IMR-90 (cell line): ENCODE measurements at regions not wholly inside any gene's neighbourhood (a gene's known extent, or its start where the extent isn't known, plus 50 kb on each side); places are given as distances from the start of the nearest gene placed in this dataset.

Experiments
- ATAC-seq: fragments of 200-7000 bp; cut with Tn5 transposase; 2 replicates; pipeline ENCODE4 v1.9.1; 2020; ENCODE audit warnings: low read depth, mild to moderate bottlenecking, moderate library complexity
- BruUV-seq: library from RNA; stranded (reverse); fragments of 400-500 nt; replicated peaks from 2 replicates; lab custom pipeline; 2021; lab: Mats Ljungman, UMichigan
- CTCF ChIA-PET: fragments of 300-600 bp; formaldehyde crosslinking; extraction: SDS; loops from one replicate; lab custom pipeline; 2021; ENCODE audit warnings: antibody characterized with exemption; lab: Yijun Ruan, JAX
- POLR2A ChIA-PET: fragments of 300-600 bp; sonication (Branson Sonifier 250); formaldehyde crosslinking; loops from one replicate; lab custom pipeline; 2022; ENCODE audit warnings: antibody characterized with exemption; ENCODE audit not compliant: unreplicated experiment; lab: Charles Lee
- DNase-seq: peaks from one replicate; pipeline ENCODE4 v3.0.0; 2013
- H2AFZ ChIP-seq: replicated peaks from 2 replicates; pipeline ENCODE3; 2013; ENCODE audit warnings: low read length, mild to moderate bottlenecking; ENCODE audit not compliant: poor library complexity
- H2AK5ac ChIP-seq: 2 replicates; pipeline ENCODE4 v1.6.1; 2013; ENCODE audit warnings: low read depth, low read length, inconsistent platforms
- H2AK9ac ChIP-seq: replicated peaks from 2 replicates; pipeline ENCODE3; 2013; ENCODE audit warnings: mild to moderate bottlenecking, low read depth, low read length, moderate library complexity; ENCODE audit not compliant: poor library complexity
- H2BK120ac ChIP-seq: 2 replicates; pipeline ENCODE4 v1.6.1; 2013; ENCODE audit warnings: low read depth, low read length, inconsistent platforms
- H2BK15ac ChIP-seq: 3 replicates; pipeline ENCODE4 v1.6.1; 2013; ENCODE audit warnings: low read depth, low read length, inconsistent platforms
- H2BK20ac ChIP-seq: 2 replicates; pipeline ENCODE4 v1.6.1; 2013; ENCODE audit warnings: low read depth, mild to moderate bottlenecking, inconsistent platforms, low read length, moderate library complexity
- H2BK5ac ChIP-seq: 2 replicates; pipeline ENCODE4 v1.6.1; 2013; ENCODE audit warnings: mild to moderate bottlenecking, low read depth, low read length, inconsistent platforms; ENCODE audit not compliant: poor library complexity, severe bottlenecking
- H3K14ac ChIP-seq: replicated peaks from 2 replicates; pipeline ENCODE4 v1.6.1; 2013; ENCODE audit warnings: low read depth, low read length, inconsistent platforms
- H3K18ac ChIP-seq: 2 replicates; pipeline ENCODE4 v1.6.1; 2013; ENCODE audit warnings: low read depth, low read length, control low read depth
- H3K23ac ChIP-seq: 2 replicates; pipeline ENCODE4 v1.6.1; 2013; ENCODE audit warnings: low read depth, low read length, inconsistent platforms
- H3K27ac ChIP-seq: 2 replicates; pipeline ENCODE4 v1.5.1; 2013; ENCODE audit warnings: mild to moderate bottlenecking, control low read depth, low read length; ENCODE audit not compliant: insufficient read depth
- H3K27me3 ChIP-seq: 2 replicates; pipeline ENCODE4 v1.6.1; 2013; ENCODE audit warnings: low read length; ENCODE audit not compliant: control insufficient read depth, insufficient read depth
- H3K36me3 ChIP-seq: 2 replicates; pipeline ENCODE4 v1.6.1; 2013; ENCODE audit warnings: low read length, mixed read lengths; ENCODE audit not compliant: control insufficient read depth, insufficient read depth
- H3K4ac ChIP-seq: 2 replicates; pipeline ENCODE4 v1.6.1; 2013; ENCODE audit warnings: low read depth, low read length, inconsistent platforms
- H3K4me1 ChIP-seq: 2 replicates; pipeline ENCODE4 v1.6.1; 2013; ENCODE audit warnings: low read length, mixed read lengths; ENCODE audit not compliant: control insufficient read depth, insufficient read depth
- H3K4me2 ChIP-seq: 2 replicates; pipeline ENCODE4 v1.6.1; 2013; ENCODE audit warnings: low read depth, mild to moderate bottlenecking, control low read depth, low read length, moderate library complexity
- H3K4me3 ChIP-seq: 2 replicates; pipeline ENCODE4 v1.5.1; 2013; ENCODE audit warnings: low read depth, mild to moderate bottlenecking, control low read depth, low read length, moderate library complexity; ENCODE audit not compliant: insufficient read depth
- H3K56ac ChIP-seq: 2 replicates; pipeline ENCODE4 v1.6.1; 2013; ENCODE audit warnings: low read length, inconsistent platforms; ENCODE audit not compliant: insufficient read depth; ENCODE audit errors: extremely low read depth
- H3K79me1 ChIP-seq, 2 experiments: 2 replicates each; pipeline ENCODE4 v1.6.1; 2013; ENCODE audit warnings: low read length in 2 of 2, inconsistent platforms in 1 of 2, low read depth in 1 of 2
- H3K9ac ChIP-seq: 2 replicates; pipeline ENCODE4 v1.6.1; 2013; ENCODE audit warnings: low read depth, low read length, control low read depth
- H3K9me1 ChIP-seq: 2 replicates; pipeline ENCODE4 v1.6.1; 2013; ENCODE audit warnings: low read length, inconsistent platforms; ENCODE audit not compliant: insufficient read depth
- H3K9me3 ChIP-seq: 2 replicates; pipeline ENCODE4 v1.6.1; 2013; ENCODE audit warnings: low read length; ENCODE audit not compliant: control insufficient read depth, insufficient read depth
- H4K20me1 ChIP-seq: 2 replicates; pipeline ENCODE4 v1.6.1; 2013; ENCODE audit warnings: low read length, inconsistent platforms; ENCODE audit not compliant: insufficient read depth
- H4K5ac ChIP-seq: 2 replicates; pipeline ENCODE4 v1.6.1; 2013; ENCODE audit warnings: mild to moderate bottlenecking, low read depth, low read length, control low read depth
- H4K8ac ChIP-seq, 2 experiments: 2 replicates each; pipeline ENCODE4 v1.6.1; 2013; ENCODE audit warnings: low read depth in 2 of 2, low read length in 2 of 2, control low read depth in 1 of 2, inconsistent platforms in 1 of 2
- H4K91ac ChIP-seq: 2 replicates; pipeline ENCODE4 v1.6.1; 2013; ENCODE audit warnings: low read depth, low read length, inconsistent platforms; ENCODE audit not compliant: insufficient read depth
- BHLHE40 ChIP-seq: fragments of 150-350 bp; IDR thresholded peaks from 2 replicates; pipeline ENCODE4 v1.6.1; 2016; ENCODE audit warnings: mild to moderate bottlenecking, low read depth, low read length
- CEBPB ChIP-seq: IDR thresholded peaks from 2 replicates; pipeline ENCODE4 v1.6.1; 2012; ENCODE audit warnings: low read depth, low read length, improper control_type of control experiment
- CHD1 ChIP-seq: IDR thresholded peaks from 2 replicates; pipeline ENCODE4 v1.6.1; 2012; ENCODE audit warnings: low read depth, low read length, improper control_type of control experiment
- FOS ChIP-seq: fragments of 150-350 bp; IDR thresholded peaks from 2 replicates; pipeline ENCODE4 v1.6.1; 2016; ENCODE audit warnings: low read depth, low read length
- MAFK ChIP-seq: IDR thresholded peaks from 2 replicates; pipeline ENCODE4 v1.6.1; 2012; ENCODE audit warnings: low read depth, low read length, improper control_type of control experiment
- MAZ ChIP-seq: IDR thresholded peaks from 2 replicates; pipeline ENCODE4 v1.6.1; 2012; ENCODE audit warnings: low read depth, mild to moderate bottlenecking, low read length, improper control_type of control experiment, moderate library complexity, borderline replicate concordance
- MXI1 ChIP-seq: IDR thresholded peaks from 2 replicates; pipeline ENCODE4 v1.6.1; 2012; ENCODE audit warnings: low read depth, mild to moderate bottlenecking, low read length, moderate library complexity, borderline replicate concordance
- NFE2L2 ChIP-seq: fragments of 150-350 bp; IDR thresholded peaks from 2 replicates; pipeline ENCODE4 v1.6.1; 2016; ENCODE audit warnings: low read depth, mild to moderate bottlenecking, low read length
- POLR2A ChIP-seq: IDR thresholded peaks from 2 replicates; pipeline ENCODE4 v1.6.1; 2012; ENCODE audit warnings: mild to moderate bottlenecking, low read depth, low read length
- RAD21 ChIP-seq: IDR thresholded peaks from 2 replicates; pipeline ENCODE4 v1.6.1; 2012; ENCODE audit warnings: low read length, improper control_type of control experiment
- RCOR1 ChIP-seq: IDR thresholded peaks from 2 replicates; pipeline ENCODE4 v1.6.1; 2012; ENCODE audit warnings: mild to moderate bottlenecking, low read length, improper control_type of control experiment; ENCODE audit not compliant: insufficient replicate concordance
- SMC3 ChIP-seq: fragments of 150-350 bp; IDR thresholded peaks from 2 replicates; pipeline ENCODE4 v1.6.1; 2016; ENCODE audit warnings: low read depth, mild to moderate bottlenecking, antibody characterized with exemption, low read length, moderate library complexity
- WGBS, 2 experiments: methylation state at CpG; one replicate each; pipeline versions ENCODE4 v1.1.5 to v1.1.7; 2013; ENCODE audit warnings: missing lambda C conversion rate in 2 of 2; ENCODE audit not compliant: insufficient read length in 1 of 2; ENCODE audit errors: extremely low coverage in 2 of 2; 5-methylcytosine and 5-hydroxymethylcytosine counted together
- dilution Hi-C: fragments of 300-500 bp; cut with HindIII; formaldehyde crosslinking; loops from one replicate; pipeline ENCODE4 v1.14.3; 2018; ENCODE audit warnings: low sequenced_read_pairs; ENCODE audit not compliant: unreplicated experiment
- in situ Hi-C: fragments of 300-500 bp; cut with MboI; formaldehyde crosslinking; loops from 3 replicates; pipeline ENCODE4 v1.14.3; 2019; ENCODE audit warnings: low sequenced_read_pairs, inconsistent platforms, mixed read lengths
- intact Hi-C: fragments of 100-400 bp; cut with micrococcal nuclease; formaldehyde crosslinking; loops from 2 replicates; pipeline ENCODE4 v1.10.0; 2022
- TF ChIP-seq, protein P1 (sequence below): fragments of 150-350 bp; IDR thresholded peaks from 2 replicates; pipeline ENCODE4 v1.6.1; 2016; ENCODE audit warnings: low read depth, mild to moderate bottlenecking, low read length, moderate library complexity, borderline replicate concordance
- TF ChIP-seq, protein P2 (sequence below): conservative IDR thresholded peaks from 2 replicates; pipeline ENCODE4 v1.5.1; 2012; ENCODE audit warnings: mild to moderate bottlenecking, low read depth, low read length, improper control_type of control experiment
- TF ChIP-seq, protein P3 (sequence below): fragments of 150-350 bp; IDR thresholded peaks from 2 replicates; pipeline ENCODE4 v1.6.1; 2017; ENCODE audit warnings: mild to moderate bottlenecking, antibody characterized with exemption, low read length, low read depth

DNA sequence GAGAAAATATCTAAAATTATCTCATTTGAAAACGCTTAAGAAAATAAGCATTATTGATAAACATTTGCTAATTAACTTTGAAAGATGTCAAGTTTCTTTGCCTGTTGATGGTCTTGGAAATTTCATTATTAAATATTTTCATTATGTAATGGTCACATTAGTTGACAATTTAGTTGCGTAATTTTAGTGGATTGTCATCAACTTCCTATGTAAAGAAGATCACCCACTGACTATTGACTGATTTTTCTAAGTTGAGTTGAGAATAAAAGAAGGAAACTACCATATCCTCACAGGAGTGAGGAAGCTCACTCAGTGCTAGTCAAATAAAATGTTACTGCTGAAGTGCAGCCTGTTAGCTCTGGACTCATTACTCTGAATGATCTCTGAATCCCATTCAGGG lies 79.9 kb upstream of the LY86 start:
- Histone ChIP-seq H3K18ac (no peak overlapping the region), H3K9me3 (peaks cover 11% of the 10 kb centered on the region), H3K4me1 (no peaks in the 10 kb centered on the region), H2BK20ac (no peak overlapping the region), H3K23ac (no peak overlapping the region), H3K4me2 (no peak overlapping the region), H3K4ac (no peak overlapping the region), H3K9ac (no peak overlapping the region), H2AK9ac (no peak overlapping the region), H4K5ac (no peak overlapping the region), H4K91ac (no peak overlapping the region), H2AK5ac (no peak overlapping the region), H2AFZ (no peak overlapping the region), H3K36me3 (no peaks in the 10 kb centered on the region), H2BK120ac (no peak overlapping the region), H3K79me1 (no peaks in the 10 kb centered on the region), H3K9me1 (no peaks in the 10 kb centered on the region), H3K56ac (no peak overlapping the region), H3K27me3 (no peaks in the 10 kb centered on the region), H3K27ac (no peak overlapping the region), H2BK5ac (no peak overlapping the region), H3K14ac (no peak overlapping the region), H4K8ac (no peak overlapping the region), H2BK15ac (no peak overlapping the region), H3K4me3 (no peak overlapping the region), H4K20me1 (no peaks in the 10 kb centered on the region)
- BruUV-seq, result no TSS peak
- DNase-seq, result no peak
- TF ChIP-seq BHLHE40 (no peak), NFE2L2 (no peak), MAZ (no peak), MXI1 (no peak), FOS (no peak), RCOR1 (no peak), POLR2A (no peak), CHD1 (no peak), MAFK (no peak), CEBPB (no peak), RAD21 (no peak), SMC3 (no peak)
- TF ChIP-seq, protein P1, sequence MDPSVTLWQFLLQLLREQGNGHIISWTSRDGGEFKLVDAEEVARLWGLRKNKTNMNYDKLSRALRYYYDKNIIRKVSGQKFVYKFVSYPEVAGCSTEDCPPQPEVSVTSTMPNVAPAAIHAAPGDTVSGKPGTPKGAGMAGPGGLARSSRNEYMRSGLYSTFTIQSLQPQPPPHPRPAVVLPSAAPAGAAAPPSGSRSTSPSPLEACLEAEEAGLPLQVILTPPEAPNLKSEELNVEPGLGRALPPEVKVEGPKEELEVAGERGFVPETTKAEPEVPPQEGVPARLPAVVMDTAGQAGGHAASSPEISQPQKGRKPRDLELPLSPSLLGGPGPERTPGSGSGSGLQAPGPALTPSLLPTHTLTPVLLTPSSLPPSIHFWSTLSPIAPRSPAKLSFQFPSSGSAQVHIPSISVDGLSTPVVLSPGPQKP, result no peak
- TF ChIP-seq, protein P2, sequence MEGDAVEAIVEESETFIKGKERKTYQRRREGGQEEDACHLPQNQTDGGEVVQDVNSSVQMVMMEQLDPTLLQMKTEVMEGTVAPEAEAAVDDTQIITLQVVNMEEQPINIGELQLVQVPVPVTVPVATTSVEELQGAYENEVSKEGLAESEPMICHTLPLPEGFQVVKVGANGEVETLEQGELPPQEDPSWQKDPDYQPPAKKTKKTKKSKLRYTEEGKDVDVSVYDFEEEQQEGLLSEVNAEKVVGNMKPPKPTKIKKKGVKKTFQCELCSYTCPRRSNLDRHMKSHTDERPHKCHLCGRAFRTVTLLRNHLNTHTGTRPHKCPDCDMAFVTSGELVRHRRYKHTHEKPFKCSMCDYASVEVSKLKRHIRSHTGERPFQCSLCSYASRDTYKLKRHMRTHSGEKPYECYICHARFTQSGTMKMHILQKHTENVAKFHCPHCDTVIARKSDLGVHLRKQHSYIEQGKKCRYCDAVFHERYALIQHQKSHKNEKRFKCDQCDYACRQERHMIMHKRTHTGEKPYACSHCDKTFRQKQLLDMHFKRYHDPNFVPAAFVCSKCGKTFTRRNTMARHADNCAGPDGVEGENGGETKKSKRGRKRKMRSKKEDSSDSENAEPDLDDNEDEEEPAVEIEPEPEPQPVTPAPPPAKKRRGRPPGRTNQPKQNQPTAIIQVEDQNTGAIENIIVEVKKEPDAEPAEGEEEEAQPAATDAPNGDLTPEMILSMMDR, result no peak
- TF ChIP-seq, protein P3, sequence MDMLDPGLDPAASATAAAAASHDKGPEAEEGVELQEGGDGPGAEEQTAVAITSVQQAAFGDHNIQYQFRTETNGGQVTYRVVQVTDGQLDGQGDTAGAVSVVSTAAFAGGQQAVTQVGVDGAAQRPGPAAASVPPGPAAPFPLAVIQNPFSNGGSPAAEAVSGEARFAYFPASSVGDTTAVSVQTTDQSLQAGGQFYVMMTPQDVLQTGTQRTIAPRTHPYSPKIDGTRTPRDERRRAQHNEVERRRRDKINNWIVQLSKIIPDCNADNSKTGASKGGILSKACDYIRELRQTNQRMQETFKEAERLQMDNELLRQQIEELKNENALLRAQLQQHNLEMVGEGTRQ, result no peak
- no CpG with 5 or more reads among the region's 2 CpGs for WGBS, 2 experiments
- in situ Hi-C loops (no loop called here), dilution Hi-C loops (no loop called here), intact Hi-C loops (no loop called here)
- CTCF ChIA-PET, result no interaction called here
- ATAC-seq, result no peak
- POLR2A ChIA-PET, result no interaction called here
